Activated naive CD8-positive, alpha-beta T cell treated with anti-CD3 and anti-CD28 coated beads for 36 hours (primary cell): ENCODE measurements at regions not wholly inside any gene's neighbourhood (a gene's known extent, or its start where the extent isn't known, plus 50 kb on each side); places are given as distances from the start of the nearest gene placed in this dataset.

Experiments used
- DNase-seq: peaks from one replicate; pipeline ENCODE4 v3.0.0; 2021
- H3K27ac Mint-ChIP-seq: one replicate; pipeline ENCODE4 v1.8.0; 2022; ENCODE audit warnings: mild to moderate bottlenecking, moderate library complexity, mixed read lengths
- H3K27me3 Mint-ChIP-seq: one replicate; pipeline ENCODE4 v1.8.0; 2022; ENCODE audit warnings: mild to moderate bottlenecking, mixed read lengths
- H3K36me3 Mint-ChIP-seq: one replicate; pipeline ENCODE4 v1.8.0; 2021; ENCODE audit warnings: mild to moderate bottlenecking, mixed read lengths
- H3K4me1 Mint-ChIP-seq: one replicate; pipeline ENCODE4 v1.8.0; 2021; ENCODE audit warnings: mixed read lengths
- H3K4me3 Mint-ChIP-seq: one replicate; pipeline ENCODE4 v1.8.0; 2022; ENCODE audit warnings: mild to moderate bottlenecking, moderate library complexity, mixed read lengths
- H3K9me3 Mint-ChIP-seq: one replicate; pipeline ENCODE4 v1.8.0; 2022; ENCODE audit warnings: mixed read lengths

GRCh38 chr2:120991441-120991840 is 255.8 kb downstream of the GLI2 start:
- no peaks in the 10 kb centered on the region for H3K4me1 Mint-ChIP-seq
- no peak overlapping the region for H3K4me3 Mint-ChIP-seq
- H3K27ac Mint-ChIP-seq, result no peak overlapping the region
- H3K27me3 Mint-ChIP-seq, result no peaks in the 10 kb centered on the region
- no peak for DNase-seq
- no peaks in the 10 kb centered on the region for H3K36me3 Mint-ChIP-seq
- no peaks in the 10 kb centered on the region for H3K9me3 Mint-ChIP-seq

DNA sequence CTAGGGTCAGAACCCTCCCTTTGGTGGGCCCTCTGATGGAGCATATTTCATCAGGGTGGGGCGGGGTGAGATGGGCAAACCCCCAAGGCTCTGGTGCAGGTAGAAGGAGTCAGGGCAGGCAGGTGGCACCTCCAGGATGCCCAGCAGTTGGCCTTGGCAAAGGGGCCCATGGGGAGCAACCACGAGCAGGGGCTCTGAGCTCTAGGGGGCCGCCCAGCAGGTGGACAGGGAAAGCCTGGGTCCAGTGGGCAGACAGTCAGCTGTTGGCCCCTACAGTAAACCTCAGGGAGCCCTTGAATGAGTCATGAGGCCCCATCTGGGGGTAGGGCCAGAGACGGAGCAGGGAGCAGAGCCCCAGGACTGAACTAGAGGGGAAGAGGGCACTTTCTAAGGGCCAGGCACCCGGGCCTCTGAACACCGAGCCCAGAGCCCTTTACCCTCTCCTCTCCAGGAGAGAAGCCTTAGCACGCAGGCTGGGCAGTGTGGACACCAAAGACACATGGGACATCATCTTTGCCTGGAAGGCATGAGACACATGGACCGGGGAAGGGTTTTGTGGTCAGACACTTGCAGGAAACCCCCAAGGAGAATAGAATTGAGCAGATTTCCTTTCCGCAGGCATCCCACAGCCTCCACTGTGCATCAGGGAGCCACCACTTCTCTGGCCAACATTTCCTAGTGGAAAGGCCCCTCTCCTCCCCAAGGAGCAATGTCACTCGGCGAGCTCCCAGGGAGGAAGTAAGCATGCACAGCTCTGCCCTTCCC is 257.3 kb downstream of the GLI2 start:
- H3K4me1 Mint-ChIP-seq, result no peaks in the 10 kb centered on the region
- no peak overlapping the region for H3K27ac Mint-ChIP-seq
- DNase-seq, result no peak

GRCh38 chr2:120993661-120994060 is 258.0 kb downstream of the GLI2 start:
- Mint-ChIP-seq H3K36me3 (no peaks in the 10 kb centered on the region), H3K27ac (no peak overlapping the region), H3K27me3 (no peaks in the 10 kb centered on the region), H3K4me3 (no peak overlapping the region), H3K9me3 (no peaks in the 10 kb centered on the region), H3K4me1 (no peaks in the 10 kb centered on the region)
- no peak for DNase-seq

More for the DNA sequence above, 257.3 kb downstream of the GLI2 start:
- no peaks in the 10 kb centered on the region for H3K27me3 Mint-ChIP-seq
- H3K36me3 Mint-ChIP-seq, result no peaks in the 10 kb centered on the region
- H3K4me3 Mint-ChIP-seq, result no peak overlapping the region
- H3K9me3 Mint-ChIP-seq, result no peaks in the 10 kb centered on the region

GRCh38 chr2:120994301-120994995 is 258.8 kb downstream of the GLI2 start:
- no peaks in the 10 kb centered on the region for H3K36me3 Mint-ChIP-seq
- H3K27me3 Mint-ChIP-seq, result no peaks in the 10 kb centered on the region
- H3K27ac Mint-ChIP-seq, result no peak overlapping the region
- no peaks in the 10 kb centered on the region for H3K4me1 Mint-ChIP-seq
- no peak for DNase-seq
- no peaks in the 10 kb centered on the region for H3K9me3 Mint-ChIP-seq
- no peak overlapping the region for H3K4me3 Mint-ChIP-seq

DNA sequence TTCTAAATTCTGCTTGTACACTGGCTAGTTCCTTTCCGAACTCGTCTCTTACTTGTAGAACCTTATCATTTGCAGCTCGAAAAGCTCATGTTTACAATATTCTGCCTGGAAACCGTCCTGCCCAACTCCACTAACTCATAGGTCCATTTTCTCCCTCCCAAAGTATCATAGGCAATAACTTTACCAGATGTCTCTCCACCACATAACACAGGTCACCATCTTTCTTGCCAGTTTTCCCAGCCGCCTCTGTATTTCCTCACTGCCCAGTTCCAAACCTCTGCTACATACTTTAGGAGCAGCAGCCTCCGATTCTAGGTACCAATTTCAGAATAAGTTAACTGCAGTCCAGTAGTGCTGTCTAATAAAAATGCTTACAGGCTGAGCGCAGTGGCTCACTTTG is 259.5 kb downstream of the GLI2 start:
- Mint-ChIP-seq H3K36me3 (no peaks in the 10 kb centered on the region), H3K9me3 (no peaks in the 10 kb centered on the region), H3K4me1 (no peaks in the 10 kb centered on the region), H3K4me3 (no peak overlapping the region), H3K27ac (no peak overlapping the region), H3K27me3 (no peaks in the 10 kb centered on the region)
- no peak for DNase-seq

DNA sequence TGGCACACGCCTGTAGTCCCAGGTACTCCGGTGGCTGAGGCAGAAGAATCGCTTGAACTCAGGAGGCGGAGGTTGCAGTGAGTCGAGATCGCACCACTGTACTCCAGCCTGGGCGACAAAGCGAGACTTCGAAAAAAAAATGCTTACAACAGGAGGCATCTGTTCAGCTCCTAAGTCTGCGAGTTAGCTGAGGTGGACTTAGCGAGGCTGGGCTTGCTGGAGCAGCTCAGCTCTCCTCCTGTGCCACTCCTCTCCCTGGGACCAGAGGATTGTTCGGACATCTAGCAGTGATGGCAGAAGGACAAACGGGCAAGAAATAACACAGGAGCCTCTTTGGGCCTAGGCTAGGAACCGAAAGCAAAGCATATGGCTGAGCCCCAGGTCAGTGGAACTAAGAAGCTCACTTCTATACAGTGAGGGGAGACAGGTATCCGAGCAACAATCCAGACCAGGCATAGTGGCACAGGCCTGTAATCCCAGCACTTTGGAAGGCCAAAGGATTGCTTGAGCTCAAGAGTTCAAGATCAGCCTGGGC is 260.1 kb downstream of the GLI2 start:
- Mint-ChIP-seq H3K4me3 (no peak overlapping the region), H3K9me3 (no peaks in the 10 kb centered on the region), H3K36me3 (no peaks in the 10 kb centered on the region), H3K4me1 (no peaks in the 10 kb centered on the region), H3K27me3 (no peaks in the 10 kb centered on the region), H3K27ac (no peak overlapping the region)
- no peak for DNase-seq

GRCh38 chr2:120999377-121000097 is 263.9 kb downstream of the GLI2 start:
- H3K4me3 Mint-ChIP-seq, result no peak overlapping the region
- H3K27me3 Mint-ChIP-seq, result peaks cover 5% of the 10 kb centered on the region
- no peak for DNase-seq
- no peaks in the 10 kb centered on the region for H3K4me1 Mint-ChIP-seq
- no peak overlapping the region for H3K27ac Mint-ChIP-seq
- H3K9me3 Mint-ChIP-seq, result no peaks in the 10 kb centered on the region
- H3K36me3 Mint-ChIP-seq, result no peaks in the 10 kb centered on the region

DNA sequence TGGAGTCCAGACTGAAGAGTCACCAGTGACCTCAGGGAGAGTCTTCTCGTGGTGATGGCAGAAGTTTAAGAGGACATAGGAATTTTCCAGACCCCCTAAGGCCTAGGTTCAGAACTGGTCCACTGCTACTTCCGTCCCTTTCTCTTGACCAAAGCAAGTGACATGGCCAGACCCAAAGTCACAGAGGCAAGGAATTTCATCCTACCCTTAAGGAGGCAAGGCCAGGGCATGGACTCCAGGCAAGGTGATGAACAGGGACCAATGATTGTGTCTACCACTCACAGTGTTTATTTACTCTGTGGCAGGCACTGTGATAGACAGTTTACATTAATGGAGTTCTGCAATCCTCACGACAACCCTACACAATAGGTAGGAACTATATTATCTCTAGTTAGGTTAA is 265.1 kb downstream of the GLI2 start:
- H3K9me3 Mint-ChIP-seq, result no peaks in the 10 kb centered on the region
- DNase-seq, result no peak
- no peaks in the 10 kb centered on the region for H3K36me3 Mint-ChIP-seq
- H3K4me1 Mint-ChIP-seq, result no peaks in the 10 kb centered on the region
- H3K27ac Mint-ChIP-seq, result no peak overlapping the region
- peaks cover 5% of the 10 kb centered on the region for H3K27me3 Mint-ChIP-seq
- no peak overlapping the region for H3K4me3 Mint-ChIP-seq

- H3K36me3 Mint-ChIP-seq, result no peaks in the 10 kb centered on the region
Measured at GRCh38 chr2:121001641-121002040, 266.0 kb downstream of the GLI2 start.

DNA sequence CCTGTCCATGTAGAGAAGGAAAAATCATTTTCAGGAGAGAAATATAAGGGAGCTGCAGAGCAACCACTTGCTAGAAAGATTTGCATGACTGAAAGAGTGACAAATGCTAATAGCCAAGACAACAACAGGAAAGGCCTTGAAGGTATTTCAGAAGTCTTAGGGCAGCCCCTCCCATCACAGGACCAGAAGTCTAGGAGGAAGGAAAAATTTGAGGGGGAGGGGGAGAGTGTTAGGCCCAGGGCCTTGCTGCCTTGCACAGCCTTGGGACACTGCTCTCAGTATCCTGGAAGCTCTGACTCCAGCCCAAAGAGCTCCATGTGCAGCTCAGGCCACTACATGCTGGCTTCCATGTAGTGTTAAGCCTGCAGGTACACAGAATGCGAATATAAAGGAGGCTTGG is 266.9 kb downstream of the GLI2 start:
- Mint-ChIP-seq H3K27ac (no peak overlapping the region), H3K4me3 (no peak overlapping the region), H3K9me3 (peaks cover 2% of the 10 kb centered on the region), H3K36me3 (no peaks in the 10 kb centered on the region), H3K27me3 (peaks cover 5% of the 10 kb centered on the region), H3K4me1 (no peaks in the 10 kb centered on the region)
- no peak for DNase-seq

More at GRCh38 chr2:121001641-121002040, 266.0 kb downstream of the GLI2 start:
- no peaks in the 10 kb centered on the region for H3K9me3 Mint-ChIP-seq
- no peak overlapping the region for H3K27ac Mint-ChIP-seq
- H3K27me3 Mint-ChIP-seq, result peaks cover 5% of the 10 kb centered on the region
- H3K4me3 Mint-ChIP-seq, result no peak overlapping the region
- no peak for DNase-seq
- no peaks in the 10 kb centered on the region for H3K4me1 Mint-ChIP-seq

DNA sequence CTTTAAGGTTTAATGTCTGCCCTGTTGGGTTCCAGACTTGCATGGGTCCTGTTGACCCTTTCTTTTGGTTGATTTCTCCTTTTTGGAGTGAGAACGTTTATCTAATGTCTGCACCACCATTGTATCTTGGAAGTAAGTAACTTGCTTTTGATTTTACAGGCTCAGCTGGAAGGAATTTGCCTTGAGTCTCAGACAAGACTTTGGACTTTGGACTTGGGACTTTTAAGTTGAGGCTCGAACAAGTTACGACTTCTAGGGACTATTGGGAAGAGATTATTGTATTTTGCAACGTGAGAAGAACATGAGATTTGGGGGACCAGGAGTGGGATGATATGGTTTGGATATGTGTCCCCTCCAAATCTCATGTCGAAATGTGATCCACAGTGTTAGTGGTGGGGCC is 267.7 kb downstream of the GLI2 start:
- Mint-ChIP-seq H3K36me3 (no peaks in the 10 kb centered on the region), H3K9me3 (peaks cover 2% of the 10 kb centered on the region), H3K4me1 (no peaks in the 10 kb centered on the region), H3K4me3 (no peak overlapping the region), H3K27ac (no peak overlapping the region), H3K27me3 (peaks cover 5% of the 10 kb centered on the region)
- no peak for DNase-seq

DNA sequence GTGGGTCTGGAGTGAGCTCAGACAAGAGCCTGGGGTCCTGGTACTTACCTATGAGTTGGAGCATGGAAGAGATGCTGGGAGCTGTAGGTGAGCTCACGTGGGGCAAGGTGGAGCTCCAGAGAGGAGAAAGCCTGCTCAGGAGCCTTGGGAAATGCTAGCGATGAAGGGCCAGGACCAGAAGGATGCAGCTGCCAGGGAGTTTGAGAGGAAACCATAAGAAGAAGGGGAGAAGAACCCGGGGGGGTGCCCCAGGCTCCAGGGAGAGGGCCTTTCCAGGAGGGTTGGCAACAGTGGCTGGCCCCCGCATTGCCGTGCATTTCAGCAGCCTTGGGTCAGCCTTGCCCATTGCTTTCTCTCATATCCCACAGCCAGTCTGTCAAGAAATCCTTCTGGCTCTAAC is 268.7 kb downstream of the GLI2 start:
- Mint-ChIP-seq H3K36me3 (no peaks in the 10 kb centered on the region), H3K9me3 (peaks cover 2% of the 10 kb centered on the region), H3K4me3 (no peak overlapping the region), H3K4me1 (no peaks in the 10 kb centered on the region), H3K27me3 (peaks cover 12% of the 10 kb centered on the region), H3K27ac (no peak overlapping the region)
- DNase-seq, result no peak

DNA sequence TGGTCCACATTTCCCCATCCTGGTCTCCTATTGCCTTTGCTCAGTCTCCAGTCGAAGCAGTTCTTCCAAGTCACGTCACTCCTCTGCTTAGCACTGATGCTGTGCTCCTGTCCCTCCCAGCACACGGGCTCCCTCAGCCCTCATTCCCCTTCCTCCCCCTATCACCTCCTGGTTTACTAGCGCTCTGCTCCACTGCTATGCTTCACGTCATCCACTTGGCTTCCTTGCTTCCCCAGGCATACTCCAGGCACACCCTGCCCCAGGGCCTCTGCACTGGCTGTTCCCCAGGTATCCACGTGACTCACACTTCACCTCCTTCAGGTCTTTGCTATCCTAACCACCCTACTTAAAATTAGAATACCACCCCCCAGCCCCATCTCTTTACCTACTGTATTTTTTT is 269.3 kb downstream of the GLI2 start:
- DNase-seq, result no peak
- Mint-ChIP-seq H3K4me1 (no peaks in the 10 kb centered on the region), H3K27ac (no peak overlapping the region)

GRCh38 chr2:121005453-121005852 is 269.8 kb downstream of the GLI2 start:
- no peak for DNase-seq
- Mint-ChIP-seq H3K27me3 (peaks cover 19% of the 10 kb centered on the region), H3K27ac (no peak overlapping the region), H3K4me1 (no peaks in the 10 kb centered on the region), H3K4me3 (no peak overlapping the region), H3K9me3 (peaks cover 2% of the 10 kb centered on the region), H3K36me3 (no peaks in the 10 kb centered on the region)

More for the DNA sequence above, 269.3 kb downstream of the GLI2 start:
- Mint-ChIP-seq H3K36me3 (no peaks in the 10 kb centered on the region), H3K27me3 (peaks cover 15% of the 10 kb centered on the region), H3K9me3 (peaks cover 2% of the 10 kb centered on the region), H3K4me3 (no peak overlapping the region)

DNA sequence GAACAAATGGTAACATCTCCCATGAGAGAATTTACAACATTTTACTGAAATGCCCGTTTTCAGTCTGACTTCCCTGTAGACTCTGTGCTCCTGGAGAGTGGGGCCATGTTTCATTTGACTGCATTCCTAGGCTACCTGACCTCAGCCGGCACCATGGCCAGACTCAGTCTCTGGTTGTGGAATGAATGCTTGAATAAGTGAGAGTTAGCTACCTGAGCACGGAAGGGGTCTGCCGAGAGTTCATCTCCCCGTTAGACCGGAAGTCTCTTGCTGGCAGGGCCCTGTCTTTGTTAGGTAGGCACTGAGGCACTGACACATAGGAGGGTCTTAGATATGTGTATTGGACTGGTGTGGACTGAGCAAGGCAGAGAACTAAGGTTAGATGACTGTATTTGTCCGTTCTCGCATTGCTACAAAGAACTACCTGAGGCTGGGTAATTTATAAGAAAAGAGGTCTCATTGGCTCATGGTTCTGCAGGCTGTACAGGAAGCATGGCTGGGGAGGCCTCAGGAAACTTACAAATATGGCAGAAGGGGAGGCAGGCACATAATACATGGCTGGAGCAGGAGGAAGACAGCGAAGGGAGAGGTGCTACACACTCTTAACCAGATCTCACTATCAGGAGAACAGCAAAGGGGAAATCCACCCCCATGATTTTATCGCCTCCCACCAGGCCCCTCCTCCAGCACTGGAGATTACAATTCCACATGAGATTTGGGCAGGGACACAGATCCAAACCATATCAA is 271.2 kb downstream of the GLI2 start:
- no peaks in the 10 kb centered on the region for H3K36me3 Mint-ChIP-seq
- DNase-seq, result no peak
- H3K4me3 Mint-ChIP-seq, result no peak overlapping the region
- no peaks in the 10 kb centered on the region for H3K4me1 Mint-ChIP-seq
- H3K27me3 Mint-ChIP-seq, result peaks cover 23% of the 10 kb centered on the region
- no peak overlapping the region for H3K27ac Mint-ChIP-seq
- peaks cover 6% of the 10 kb centered on the region for H3K9me3 Mint-ChIP-seq
